GM21576 (cell line): ENCODE measurements at regions not wholly inside any gene's neighbourhood (a gene's known extent, or its start where the extent isn't known, plus 50 kb on each side); places are given as distances from the start of the nearest gene placed in this dataset.
A peak's percentile ranks its signal among the peaks of the same experiment; 100 is the strongest.

Experiments
- ATAC-seq: cut with Tn5 transposase; IDR thresholded peaks from one replicate; pipeline ENCODE4 v1.9.1; 2021; ENCODE audit warnings: mild to moderate bottlenecking, moderate library complexity; ENCODE audit not compliant: unreplicated experiment

DNA sequence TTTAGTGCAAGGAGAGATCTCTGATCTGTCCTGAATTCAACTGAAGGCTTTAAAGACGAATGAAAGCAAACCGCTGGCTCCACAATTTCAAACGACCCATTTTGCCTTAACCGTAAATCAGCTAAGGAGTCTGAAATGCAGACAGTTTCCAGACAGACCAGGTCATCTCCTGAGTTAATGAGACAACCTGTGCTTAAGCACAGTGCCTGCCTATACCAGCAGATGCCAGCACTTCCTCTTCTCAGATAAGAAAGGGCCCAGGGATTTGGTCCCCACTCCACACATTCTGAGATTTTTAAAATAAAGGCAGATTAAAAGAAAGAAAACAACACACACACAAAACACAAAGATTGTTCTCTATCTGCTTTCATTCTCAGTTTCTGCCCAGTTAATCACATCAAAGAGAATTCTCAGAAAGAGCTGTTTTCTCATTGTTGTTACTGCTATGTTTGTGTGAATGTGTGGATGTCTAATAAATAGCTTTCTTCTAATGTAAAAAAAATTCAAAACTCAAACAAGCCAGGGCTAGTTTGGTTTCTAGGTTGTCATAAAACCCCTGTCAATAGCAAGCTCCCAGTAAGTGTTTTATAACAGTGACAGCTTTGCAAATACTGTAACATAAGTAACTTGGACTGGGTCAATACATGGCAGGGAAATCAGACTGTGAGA is 157.7 kb upstream of the SLC24A2 start:
- peak; percentile 58 for ATAC-seq

GRCh38 chr9:19941874-19942273 is 153.0 kb upstream of the SLC24A2 start:
- ATAC-seq = no peak

DNA sequence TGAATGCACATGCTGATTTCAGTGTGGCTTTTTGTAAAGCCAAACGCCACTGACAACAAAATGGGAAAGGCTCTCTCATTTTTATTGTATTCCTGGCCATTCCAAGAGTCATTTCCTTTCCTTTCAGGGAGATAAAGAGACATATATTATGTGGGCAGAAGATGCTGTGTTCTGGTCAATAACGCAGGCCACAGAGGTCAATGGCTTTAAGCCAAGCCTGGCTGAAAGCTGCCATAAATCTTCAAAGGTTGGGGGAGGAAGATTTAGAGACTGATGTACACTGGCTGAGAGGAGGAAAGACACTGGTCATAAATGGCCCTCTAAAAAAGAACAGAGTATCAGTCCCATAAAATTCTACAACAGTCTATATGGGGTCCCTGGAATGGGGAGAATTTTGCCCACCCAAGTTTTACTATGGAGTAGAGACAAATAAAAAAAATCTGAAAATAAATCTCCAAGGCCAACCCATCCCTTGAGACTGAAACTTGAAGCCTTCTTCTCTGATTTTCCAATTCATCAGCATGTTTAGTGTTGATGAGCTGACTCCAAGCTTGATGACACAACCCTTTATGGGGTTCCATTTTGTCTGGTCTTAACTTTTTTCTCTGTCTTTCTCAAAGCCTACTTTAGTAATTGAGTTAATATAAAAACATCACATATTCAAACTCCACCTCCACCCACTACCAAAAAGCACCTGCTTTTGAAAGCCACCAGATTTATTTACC is 152.1 kb upstream of the SLC24A2 start:
- ATAC-seq = no peak

- ATAC-seq = no peak
Measured at GRCh38 chr9:19939734-19940278, 151.0 kb upstream of the SLC24A2 start.

DNA sequence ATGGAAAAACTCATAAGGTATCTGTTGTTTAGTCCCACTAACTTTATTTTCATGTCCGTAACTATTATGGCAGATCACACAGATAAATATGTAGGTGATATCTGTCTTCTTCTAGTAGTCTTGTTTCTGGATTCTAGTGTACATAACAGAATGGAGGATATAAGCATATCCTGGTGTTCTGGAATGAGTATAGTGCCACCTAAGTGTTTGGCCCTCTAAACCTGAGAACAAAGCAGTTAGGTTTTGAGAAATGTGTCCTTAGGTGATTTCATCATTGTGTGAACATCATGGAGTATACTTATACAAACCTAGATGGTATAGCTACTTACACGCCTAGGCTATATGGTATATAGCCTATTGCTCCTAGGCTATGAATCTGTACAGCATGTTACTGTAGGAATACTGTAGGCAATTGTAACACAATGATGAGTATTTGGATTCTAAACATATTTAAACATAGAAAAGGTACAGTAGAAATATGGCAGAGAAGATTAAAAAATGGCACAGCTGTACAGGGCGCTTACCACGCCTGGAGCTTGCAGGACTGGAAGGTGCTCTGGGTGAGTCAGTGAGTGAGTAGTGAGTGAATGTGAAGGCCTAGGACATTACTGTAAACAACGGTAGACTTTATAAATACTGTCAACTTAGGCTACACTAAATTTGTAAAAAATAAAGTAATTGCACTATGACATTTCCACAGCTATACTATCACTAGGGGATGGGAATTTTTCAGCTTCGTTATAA is 150.3 kb upstream of the SLC24A2 start:
- ATAC-seq = no peak

GRCh38 chr9:19937121-19937520 is 148.3 kb upstream of the SLC24A2 start:
- ATAC-seq = no peak

DNA sequence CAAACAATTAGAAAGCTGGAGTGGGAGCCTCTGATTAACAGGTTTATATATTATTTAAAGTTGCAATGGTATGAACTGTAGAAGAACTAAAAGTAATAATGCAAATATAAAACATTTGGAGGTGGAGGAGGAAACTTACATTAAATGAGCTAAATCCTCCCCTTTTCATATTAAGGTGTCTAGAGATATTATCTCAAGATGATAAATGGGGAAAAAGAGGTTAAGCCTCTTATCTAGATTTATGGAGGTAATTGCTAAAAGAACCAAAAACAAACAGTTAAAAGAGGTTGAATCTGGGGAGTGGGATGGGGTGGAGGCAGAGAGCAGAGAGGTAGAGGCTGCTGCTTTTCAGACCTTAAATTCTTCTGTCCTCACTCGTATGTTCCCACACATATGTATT is 147.8 kb upstream of the SLC24A2 start:
- ATAC-seq = no peak

GRCh38 chr9:19935422-19935821 is 146.6 kb upstream of the SLC24A2 start:
- ATAC-seq = no peak

DNA sequence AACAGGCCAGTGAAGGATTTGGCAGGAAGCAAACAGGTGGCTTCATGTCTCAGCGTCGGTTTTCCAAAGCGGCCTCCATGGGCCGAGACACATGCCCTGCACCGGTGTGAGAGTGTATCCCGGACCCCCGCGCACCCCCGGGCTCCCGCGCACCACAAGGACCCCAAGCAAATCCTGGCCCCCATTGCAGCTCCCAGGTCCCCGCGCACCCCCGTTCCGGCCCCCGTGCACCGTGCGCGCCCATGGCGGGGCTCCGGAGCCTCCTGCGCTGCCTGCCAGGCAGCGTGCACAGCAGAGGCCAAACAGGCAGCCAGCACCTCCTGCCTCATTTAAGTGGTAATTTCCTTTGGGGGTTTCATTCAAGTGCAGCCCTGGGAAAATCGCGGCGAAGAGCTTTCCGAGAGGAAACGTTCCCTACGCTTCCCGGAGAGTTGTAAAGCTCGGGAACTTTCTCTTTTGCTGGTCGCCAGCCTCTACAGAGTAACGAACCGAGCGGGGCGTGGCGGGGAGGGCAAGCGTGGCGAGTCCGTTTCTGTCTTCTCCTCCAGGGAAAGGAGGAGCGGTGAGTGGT is 145.5 kb upstream of the SLC24A2 start:
- no peak for ATAC-seq

GRCh38 chr9:19931098-19931890 is 142.5 kb upstream of the SLC24A2 start:
- ATAC-seq = no peak

DNA sequence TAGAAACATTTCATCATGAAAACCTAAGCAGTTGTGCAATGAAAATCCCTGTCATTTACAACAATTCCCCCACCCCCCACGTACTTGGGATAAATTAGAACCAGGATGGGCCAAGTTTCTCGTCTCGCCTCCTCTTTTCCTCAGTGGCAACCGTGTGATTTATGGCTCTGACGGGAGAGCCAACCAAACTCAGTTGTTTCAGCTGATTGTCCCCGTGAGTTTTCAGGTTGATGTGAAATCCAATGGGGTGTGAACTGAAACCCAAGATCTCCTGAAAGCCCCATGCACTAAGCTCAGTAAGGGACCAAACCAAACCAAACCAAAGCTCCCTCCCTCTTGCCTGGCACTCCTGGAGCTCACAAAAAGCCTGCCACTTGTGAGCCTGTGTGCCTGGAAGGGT is 138.7 kb upstream of the SLC24A2 start:
- no peak for ATAC-seq

DNA sequence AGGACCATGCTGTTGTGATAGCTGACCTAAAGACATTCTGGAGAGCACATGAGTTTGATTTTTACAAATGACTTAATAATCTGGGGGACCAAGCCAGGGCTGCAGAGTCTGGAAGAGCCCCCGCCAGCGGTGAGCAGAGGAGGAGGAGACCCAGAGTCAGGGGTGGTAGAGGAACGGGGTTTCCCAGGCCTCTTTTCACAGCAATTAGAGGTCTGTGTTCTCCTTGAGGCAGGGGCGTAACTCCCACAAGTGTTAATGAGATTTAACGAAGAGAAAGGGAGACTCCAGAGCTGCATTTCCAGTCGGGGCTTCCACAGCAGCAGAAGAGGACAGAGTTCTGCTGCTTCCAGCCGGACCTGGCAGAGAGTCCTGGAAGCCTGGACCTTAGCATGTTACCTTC is 137.9 kb upstream of the SLC24A2 start:
- ATAC-seq = no peak

DNA sequence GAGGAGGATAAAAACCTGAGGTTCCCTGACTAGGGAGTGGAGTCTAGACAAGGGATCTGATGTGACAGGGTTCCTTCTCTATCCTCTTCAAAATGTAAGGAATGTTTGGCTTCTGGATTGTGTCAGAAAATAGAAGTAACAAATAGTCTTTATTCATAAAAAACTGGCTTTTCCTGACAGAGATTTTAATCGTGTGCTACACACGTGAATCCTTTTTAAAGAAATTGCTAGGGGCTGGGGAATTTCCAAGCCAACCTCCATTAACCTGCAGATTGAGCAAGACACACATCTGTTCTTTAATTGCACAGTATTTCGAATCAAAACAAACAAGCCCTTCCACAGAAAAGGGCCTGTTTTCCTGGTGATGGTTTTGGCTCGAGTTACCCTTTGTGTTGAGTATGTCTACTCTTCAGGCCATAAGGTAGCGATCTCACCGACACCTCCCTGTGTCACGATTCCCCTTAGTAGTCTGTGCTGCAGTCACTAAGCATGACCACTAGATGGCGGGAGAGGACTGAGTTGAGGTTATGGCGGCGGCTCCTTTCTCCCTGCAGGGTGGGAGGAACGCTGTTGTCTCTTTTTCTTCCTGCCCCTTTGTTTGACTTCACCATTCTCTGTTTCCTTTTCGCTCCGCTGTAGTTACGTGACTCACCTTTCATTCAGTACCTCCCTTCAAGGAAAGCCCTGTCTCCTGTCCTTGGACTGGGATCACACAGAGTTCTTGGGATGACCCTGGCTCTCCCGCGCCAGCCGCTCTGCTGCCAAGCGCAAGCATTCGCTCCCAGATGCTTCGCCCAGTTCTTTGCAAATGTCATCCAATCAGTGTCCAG is 137.1 kb upstream of the SLC24A2 start:
- peak; percentile 96 for ATAC-seq

- no peak for ATAC-seq
Measured at GRCh38 chr9:19924080-19924479, 135.2 kb upstream of the SLC24A2 start.

DNA sequence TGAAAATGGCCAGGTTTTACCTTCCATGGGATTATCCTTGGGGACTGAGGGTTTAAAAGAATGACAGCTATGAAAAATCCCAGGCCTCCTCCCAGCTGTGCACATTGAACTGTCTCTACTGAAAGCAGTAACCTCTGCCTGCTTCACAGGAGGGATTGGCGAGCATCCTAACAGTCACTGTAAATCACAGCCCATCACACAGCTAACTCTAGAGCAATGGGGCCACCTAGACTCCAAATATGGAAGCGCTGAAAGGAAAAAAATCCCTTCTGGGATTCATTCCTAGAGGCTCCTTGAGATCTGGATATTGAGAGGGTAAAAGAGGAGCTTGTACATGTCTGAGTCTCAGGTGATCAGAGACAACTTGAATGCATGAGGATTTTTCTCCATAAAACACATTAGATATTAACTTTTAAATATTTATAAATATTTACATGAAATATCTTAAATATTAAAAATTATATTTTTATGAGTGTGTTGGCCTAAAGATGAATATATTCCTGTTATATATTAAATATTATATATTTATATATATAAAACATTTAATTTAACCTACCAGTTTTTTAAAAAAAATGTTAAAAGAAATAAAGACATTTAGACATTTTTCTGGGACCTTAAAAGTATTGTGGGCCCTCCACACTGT is 133.8 kb upstream of the SLC24A2 start:
- ATAC-seq = no peak

DNA sequence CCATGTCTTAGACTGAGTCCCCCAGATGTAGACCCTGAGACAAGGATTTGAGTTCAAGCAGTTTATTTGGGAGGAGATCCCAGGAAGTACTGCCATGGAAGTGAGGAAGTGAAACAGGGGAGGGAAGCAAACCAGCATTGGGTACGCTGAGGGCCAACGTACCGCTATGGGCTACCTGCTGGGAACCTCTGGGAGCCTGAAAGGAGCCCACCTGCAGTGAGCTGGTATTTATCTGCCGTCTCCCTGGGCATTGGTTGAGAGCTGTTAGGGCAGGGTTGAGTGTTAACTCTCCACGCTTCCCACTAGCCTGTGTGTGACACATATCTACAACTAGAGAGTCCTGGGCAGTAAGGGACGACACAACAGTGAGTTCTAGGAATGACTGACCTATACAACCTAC is 131.6 kb upstream of the SLC24A2 start:
- no peak for ATAC-seq

DNA sequence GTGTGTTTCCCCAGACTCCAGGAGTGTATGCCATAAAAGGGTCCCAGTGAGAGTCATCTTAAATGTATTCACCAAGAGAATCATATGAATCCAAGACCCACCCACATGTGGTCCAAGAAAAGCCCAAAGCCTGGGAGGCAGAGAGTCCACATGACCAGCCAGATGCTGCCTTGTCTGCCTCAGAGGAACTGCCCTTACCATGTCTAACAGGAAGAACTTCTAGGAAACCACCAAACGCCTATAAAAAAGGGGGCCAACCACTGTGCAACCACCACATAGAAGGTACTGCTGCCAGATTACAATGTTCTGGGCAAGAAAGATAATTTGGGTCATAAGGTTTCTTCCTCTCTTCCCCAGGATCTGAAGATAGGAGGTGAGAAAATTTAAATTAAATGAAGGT is 129.8 kb upstream of the SLC24A2 start:
- ATAC-seq = no peak

GRCh38 chr9:19914044-19914443 is 125.2 kb upstream of the SLC24A2 start:
- no peak for ATAC-seq

- no peak for ATAC-seq
Measured at GRCh38 chr9:19913151-19913550, 124.3 kb upstream of the SLC24A2 start.
